Sigmoid colon (tissue), 4 donors: ENCODE measurements at regions not wholly inside any gene's neighbourhood (a gene's known extent, or its start where the extent isn't known, plus 50 kb on each side); places are given as distances from the start of the nearest gene placed in this dataset.

Experiments
- POLR2A ChIP-seq, 2 donors: fragments of 450-650 bp; IDR thresholded peaks; one replicate each; pipeline ENCODE4 v1.6.1; 2016; ENCODE audit warnings: antibody characterized with exemption in 2 of 2, mild to moderate bottlenecking in 2 of 2, moderate library complexity in 2 of 2
- POLR2AphosphoS5 ChIP-seq, 4 donors: sonication (generic); formaldehyde crosslinking; IDR thresholded peaks; one replicate each; pipeline ENCODE4 v1.6.1; 2017; ENCODE audit warnings: antibody characterized with exemption in 4 of 4
- TF ChIP-seq, protein P1 (sequence below), 4 experiments: fragments of 450-650 bp in 3 of 4; fragments of 200-600 bp in 1 of 4; IDR thresholded peaks; one replicate each; pipeline ENCODE4 v1.5.1; 2016 to 2019; ENCODE audit warnings: antibody characterized with exemption in 4 of 4, mild to moderate bottlenecking in 3 of 4, moderate library complexity in 2 of 4

- TF ChIP-seq, protein P1, sequence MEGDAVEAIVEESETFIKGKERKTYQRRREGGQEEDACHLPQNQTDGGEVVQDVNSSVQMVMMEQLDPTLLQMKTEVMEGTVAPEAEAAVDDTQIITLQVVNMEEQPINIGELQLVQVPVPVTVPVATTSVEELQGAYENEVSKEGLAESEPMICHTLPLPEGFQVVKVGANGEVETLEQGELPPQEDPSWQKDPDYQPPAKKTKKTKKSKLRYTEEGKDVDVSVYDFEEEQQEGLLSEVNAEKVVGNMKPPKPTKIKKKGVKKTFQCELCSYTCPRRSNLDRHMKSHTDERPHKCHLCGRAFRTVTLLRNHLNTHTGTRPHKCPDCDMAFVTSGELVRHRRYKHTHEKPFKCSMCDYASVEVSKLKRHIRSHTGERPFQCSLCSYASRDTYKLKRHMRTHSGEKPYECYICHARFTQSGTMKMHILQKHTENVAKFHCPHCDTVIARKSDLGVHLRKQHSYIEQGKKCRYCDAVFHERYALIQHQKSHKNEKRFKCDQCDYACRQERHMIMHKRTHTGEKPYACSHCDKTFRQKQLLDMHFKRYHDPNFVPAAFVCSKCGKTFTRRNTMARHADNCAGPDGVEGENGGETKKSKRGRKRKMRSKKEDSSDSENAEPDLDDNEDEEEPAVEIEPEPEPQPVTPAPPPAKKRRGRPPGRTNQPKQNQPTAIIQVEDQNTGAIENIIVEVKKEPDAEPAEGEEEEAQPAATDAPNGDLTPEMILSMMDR (IDR thresholded peaks at IDR 0.05): no peak
- TF ChIP-seq POLR2A (IDR thresholded peaks at IDR 0.05) (no peak), POLR2AphosphoS5 (IDR thresholded peaks at IDR 0.05) (no peak)
These were observed 1105.7 kb downstream of the NSUN3 start for GRCh38 chr3:95168526-95168925.
